Ascending aorta (tissue), 2 donors: ENCODE measurements at regions not wholly inside any gene's neighbourhood (a gene's known extent, or its start where the extent isn't known, plus 50 kb on each side); places are given as distances from the start of the nearest gene placed in this dataset.

ENCODE experiments used
- DNase-seq, 2 donors: peaks; one replicate each; pipeline ENCODE4 v3.0.0-alpha.2; 2019; ENCODE audit warnings: low spot score in 2 of 2
- H3K27ac ChIP-seq, 2 donors: fragments of 200-600 bp; sonication (generic); one replicate each; pipeline ENCODE4 v1.5.1; 2016 to 2017; ENCODE audit warnings: mild to moderate bottlenecking in 1 of 2
- H3K27me3 ChIP-seq: fragments of 200-600 bp; sonication (generic); one replicate; pipeline ENCODE4 v1.5.1; 2017
- H3K36me3 ChIP-seq, 2 donors: fragments of 200-600 bp; sonication (generic); one replicate each; pipeline ENCODE4 v1.5.1; 2016
- H3K4me1 ChIP-seq, 2 donors: fragments of 200-600 bp; sonication (generic); one replicate each; pipeline ENCODE4 v1.5.1; 2016 to 2017; ENCODE audit warnings: mild to moderate bottlenecking in 1 of 2
- H3K4me3 ChIP-seq, 2 donors: fragments of 200-600 bp; sonication (generic); one replicate each; pipeline ENCODE4 v1.5.1; 2016 to 2017; ENCODE audit warnings: mild to moderate bottlenecking in 1 of 2
- H3K9me3 ChIP-seq, 2 donors: fragments of 200-600 bp; sonication (generic); one replicate each; pipeline ENCODE4 v1.5.1; 2016
- CTCF ChIP-seq, 3 experiments: fragments of 200-600 bp in 2 of 3; fragments of 450-650 bp in 1 of 3; sonication (generic) in 2 of 3; IDR thresholded peaks; one replicate each; pipeline ENCODE4 v1.5.1; 2016 to 2019; ENCODE audit warnings: antibody characterized with exemption in 3 of 3, mild to moderate bottlenecking in 1 of 3, moderate library complexity in 1 of 3
- intact Hi-C: fragments of 100-400 bp; cut with DNase I; formaldehyde crosslinking; loops from one replicate; pipeline ENCODE4 v1.15.1; 2023

DNA sequence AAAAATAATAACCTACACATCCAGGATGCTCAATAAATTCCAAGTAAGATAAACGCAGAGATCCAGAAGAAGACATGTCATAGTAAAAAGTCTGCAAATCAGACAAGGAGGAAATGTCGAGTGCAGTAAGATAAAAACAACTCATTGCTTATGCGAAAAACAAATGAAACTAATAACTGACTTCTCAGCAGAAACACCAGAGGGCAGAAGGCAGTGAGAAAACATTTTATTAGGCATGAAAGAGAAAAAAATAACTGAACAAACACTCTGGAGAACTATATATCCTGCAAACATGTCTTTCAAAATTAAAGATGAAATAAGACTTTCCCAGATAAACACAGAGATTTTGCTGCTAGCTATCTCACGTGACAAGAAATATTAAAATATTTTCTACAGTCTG lies 201.3 kb upstream of the CTSO start:
- Histone ChIP-seq H3K27ac (no peak overlapping the region), H3K27me3 (no peaks in the 10 kb centered on the region), H3K36me3 (no peaks in the 10 kb centered on the region), H3K4me1 (no peaks in the 10 kb centered on the region), H3K9me3 (no peaks in the 10 kb centered on the region), H3K4me3 (no peak overlapping the region)
- intact Hi-C loops: no loop called here
- no peak for DNase-seq
- TF ChIP-seq CTCF (IDR thresholded peaks at IDR 0.05): no peak

GRCh38 chr4:156146571-156146970 lies 192.9 kb upstream of the CTSO start:
- intact Hi-C loops: no loop called here
- no peak for TF ChIP-seq CTCF (IDR thresholded peaks at IDR 0.05)
- no peak for DNase-seq
- Histone ChIP-seq H3K4me1 (no peaks in the 10 kb centered on the region), H3K36me3 (no peaks in the 10 kb centered on the region), H3K4me3 (no peak overlapping the region), H3K27ac (no peak overlapping the region), H3K27me3 (no peaks in the 10 kb centered on the region), H3K9me3 (no peaks in the 10 kb centered on the region)

DNA sequence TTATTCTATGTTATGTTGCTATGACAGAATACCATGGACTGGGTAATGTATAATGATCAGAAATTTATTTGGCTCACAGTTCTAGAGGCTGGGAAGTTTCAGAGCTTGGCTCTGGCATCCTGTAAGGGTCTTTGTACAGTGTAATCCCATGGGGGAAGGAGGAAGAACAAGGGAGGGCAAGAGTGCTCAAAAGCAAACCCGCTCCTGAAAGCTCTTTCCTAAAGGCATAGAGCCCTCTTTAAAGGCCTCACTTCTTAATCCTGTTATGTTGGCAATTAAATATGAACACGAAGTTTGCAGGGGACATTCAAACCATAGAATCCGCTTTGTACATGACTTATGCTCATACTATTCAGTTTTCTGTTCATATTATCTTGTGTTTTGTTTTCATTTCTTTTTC lies 191.3 kb upstream of the CTSO start:
- intact Hi-C loops: no loop called here

GRCh38 chr4:156138781-156139280 lies 185.2 kb upstream of the CTSO start:
- H3K4me1 ChIP-seq: no peaks in the 10 kb centered on the region
- no peak for DNase-seq

More for the DNA sequence above, 191.3 kb upstream of the CTSO start:
- TF ChIP-seq CTCF (IDR thresholded peaks at IDR 0.05): no peak
- H3K4me3 ChIP-seq: no peak overlapping the region
- no peaks in the 10 kb centered on the region for H3K36me3 ChIP-seq
- H3K9me3 ChIP-seq: no peaks in the 10 kb centered on the region
- no peak for DNase-seq
- H3K4me1 ChIP-seq: no peaks in the 10 kb centered on the region
- no peaks in the 10 kb centered on the region for H3K27me3 ChIP-seq
- no peak overlapping the region for H3K27ac ChIP-seq

GRCh38 chr4:156137679-156138473 lies 184.2 kb upstream of the CTSO start:
- no peak for TF ChIP-seq CTCF (IDR thresholded peaks at IDR 0.05)
- Histone ChIP-seq H3K27ac (no peak overlapping the region), H3K4me3 (no peak overlapping the region), H3K9me3 (no peaks in the 10 kb centered on the region), H3K4me1 (no peaks in the 10 kb centered on the region), H3K27me3 (no peaks in the 10 kb centered on the region), H3K36me3 (no peaks in the 10 kb centered on the region)
- no peak for DNase-seq
- intact Hi-C loops: no loop called here

More at GRCh38 chr4:156138781-156139280, 185.2 kb upstream of the CTSO start:
- intact Hi-C loops: no loop called here
- H3K9me3 ChIP-seq: no peaks in the 10 kb centered on the region
- H3K27ac ChIP-seq: no peak overlapping the region
- no peak overlapping the region for H3K4me3 ChIP-seq
- no peaks in the 10 kb centered on the region for H3K27me3 ChIP-seq
- no peaks in the 10 kb centered on the region for H3K36me3 ChIP-seq
- TF ChIP-seq CTCF (IDR thresholded peaks at IDR 0.05): no peak
